T-cell (primary cell): ENCODE measurements at regions not wholly inside any gene's neighbourhood (a gene's known extent, or its start where the extent isn't known, plus 50 kb on each side); places are given as distances from the start of the nearest gene placed in this dataset.

Source experiments
- ATAC-seq, 4 experiments: fragments of 200-7000 bp in 3 of 4; fragments of 150-1000 bp in 1 of 4; cut with Tn5 transposase; replicated peaks in 1 of 4; 1 replicate in 3 of 4; 2 replicates in 1 of 4; pipeline ENCODE4 v1.10.0; 2021; ENCODE audit warnings: moderate library complexity in 3 of 4, mild to moderate bottlenecking in 2 of 4, moderate number of reproducible peaks in 1 of 4
- CTCF ChIA-PET, 2 donors: fragments of 300-600 bp; sonication (Branson Sonifier 250); formaldehyde crosslinking; loops; one replicate each; lab custom pipeline; 2022; ENCODE audit warnings: antibody characterized with exemption in 2 of 2; lab: Charles Lee
- POLR2A ChIA-PET, 2 donors: fragments of 300-600 bp; sonication (Branson Sonifier 250); formaldehyde crosslinking; loops; one replicate each; lab custom pipeline; 2022; ENCODE audit warnings: antibody characterized with exemption in 2 of 2; lab: Charles Lee
- DNase-seq, 35 experiments: peaks; one replicate each; pipeline versions ENCODE4 v3.0.0 to v3.0.0-alpha.2; 2013 to 2023
- H3K27ac ChIP-seq: one replicate; pipeline ENCODE4 v1.5.1; 2013; ENCODE audit warnings: low read length
- H3K27me3 ChIP-seq, 2 experiments: replicated peaks in 1 of 2; 1 replicate in 1 of 2; 2 replicates in 1 of 2; pipeline versions ENCODE4 v1.6.1 to v1.7.0; 2013; ENCODE audit warnings: low read length in 1 of 2, mixed read lengths in 1 of 2; ENCODE audit not compliant: control insufficient read depth in 2 of 2, insufficient read depth in 2 of 2; ENCODE audit errors: extremely low read depth in 1 of 2
- H3K36me3 ChIP-seq, 2 donors: 1 replicate in 1 of 2; 2 replicates in 1 of 2; pipeline versions ENCODE4 v1.6.1 to v1.7.0; 2013; ENCODE audit warnings: low read length in 1 of 2; ENCODE audit not compliant: control insufficient read depth in 2 of 2, insufficient read depth in 1 of 2; ENCODE audit errors: extremely low read depth in 1 of 2
- H3K4me1 ChIP-seq, 2 experiments: 1 replicate in 1 of 2; 2 replicates in 1 of 2; pipeline versions ENCODE4 v1.6.1 to v1.7.0; 2013; ENCODE audit warnings: low read length in 2 of 2, mixed read lengths in 1 of 2; ENCODE audit not compliant: insufficient read depth in 2 of 2, control insufficient read depth in 1 of 2; ENCODE audit errors: extremely low read depth in 1 of 2
- H3K4me3 ChIP-seq, 2 donors: 1 replicate in 1 of 2; 2 replicates in 1 of 2; pipeline versions ENCODE4 v1.5.1 to v1.7.0; 2013; ENCODE audit warnings: mild to moderate bottlenecking in 2 of 2, low read length in 1 of 2, moderate library complexity in 1 of 2; ENCODE audit not compliant: control insufficient read depth in 1 of 2; ENCODE audit errors: extremely low read depth in 1 of 2
- H3K9me3 ChIP-seq: 2 replicates; pipeline ENCODE4 v1.7.0; 2013
- H3K27ac Mint-ChIP-seq, 2 donors: one replicate each; pipeline ENCODE4 v1.8.0; 2020 to 2021; ENCODE audit warnings: mild to moderate bottlenecking in 2 of 2, mixed read lengths in 2 of 2
- H3K27me3 Mint-ChIP-seq, 2 donors: one replicate each; pipeline ENCODE4 v1.8.0; 2021 to 2022; ENCODE audit warnings: mixed read lengths in 2 of 2
- H3K36me3 Mint-ChIP-seq: one replicate; pipeline ENCODE4 v1.8.0; 2021; ENCODE audit warnings: mixed read lengths
- H3K4me1 Mint-ChIP-seq, 3 donors: one replicate each; pipeline ENCODE4 v1.8.0; 2020 to 2022; ENCODE audit warnings: mixed read lengths in 3 of 3, mild to moderate bottlenecking in 1 of 3
- H3K4me3 Mint-ChIP-seq, 3 donors: one replicate each; pipeline ENCODE4 v1.8.0; 2020 to 2022; ENCODE audit warnings: mild to moderate bottlenecking in 3 of 3, mixed read lengths in 3 of 3, moderate library complexity in 3 of 3
- H3K9me3 Mint-ChIP-seq, 3 donors: one replicate each; pipeline ENCODE4 v1.8.0; 2020 to 2022; ENCODE audit warnings: mixed read lengths in 3 of 3
- WGBS: methylation state at CpG from one replicate; pipeline ENCODE4 v1.1.5; 2013; ENCODE audit warnings: missing lambda C conversion rate; ENCODE audit not compliant: insufficient coverage; 5-methylcytosine and 5-hydroxymethylcytosine counted together

GRCh38 chr21:28437061-28437460 lies 555.6 kb downstream of the LTN1 start:
- WGBS: 83% methylated on average over 1 of the region's 2 CpGs

DNA sequence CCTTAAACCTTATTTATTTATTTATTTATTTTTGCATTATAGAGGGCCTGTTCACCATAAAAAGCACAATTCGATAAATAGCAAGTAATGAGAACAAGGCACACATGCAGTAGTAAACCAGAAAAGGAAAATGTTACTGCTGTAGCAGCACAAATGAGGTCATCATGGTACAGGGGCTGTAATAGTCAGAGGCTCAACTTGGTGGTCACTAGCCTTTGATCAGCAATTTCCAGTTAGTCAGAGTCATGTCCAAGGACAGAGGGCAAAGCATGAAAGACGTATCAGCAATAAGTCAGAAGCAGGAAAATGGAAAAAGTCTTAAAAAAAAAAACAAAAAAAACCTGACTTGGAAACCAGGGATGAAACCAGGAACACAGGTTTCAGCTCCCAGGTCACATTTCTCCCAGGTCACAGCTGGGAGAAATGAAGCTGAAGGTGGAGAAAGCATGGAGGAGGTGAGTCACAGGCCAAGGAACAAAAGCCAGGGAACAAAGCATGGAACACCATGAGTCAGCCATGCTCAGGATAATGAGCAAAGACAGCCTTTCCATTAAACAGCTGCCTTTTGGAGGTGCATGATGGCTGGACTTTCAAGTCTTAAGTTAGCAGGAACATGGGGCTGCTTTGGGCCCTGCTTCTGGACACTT lies 556.3 kb downstream of the LTN1 start:
- no peak overlapping the region for H3K27ac ChIP-seq
- H3K4me1 Mint-ChIP-seq: no peaks in the 10 kb centered on the region
- no peaks in the 10 kb centered on the region for H3K4me1 ChIP-seq
- H3K9me3 ChIP-seq: no peaks in the 10 kb centered on the region
- no peaks in the 10 kb centered on the region for H3K36me3 Mint-ChIP-seq
- ChIA-PET POLR2A (no interaction called here), CTCF (no interaction called here)
- no peaks in the 10 kb centered on the region for H3K27me3 ChIP-seq
- H3K4me3 ChIP-seq: no peak overlapping the region
- H3K27me3 Mint-ChIP-seq: peaks cover 0 to 1% of the 10 kb centered on the region in 2 donors
- no peaks in the 10 kb centered on the region for H3K36me3 ChIP-seq
- ATAC-seq: no peak
- H3K4me3 Mint-ChIP-seq: no peak overlapping the region
- WGBS: 50% methylated on average over 1 of the region's 2 CpGs
- DNase-seq: no peak
- no peak overlapping the region for H3K27ac Mint-ChIP-seq
- H3K9me3 Mint-ChIP-seq: no peaks in the 10 kb centered on the region

More at GRCh38 chr21:28437061-28437460, 555.6 kb downstream of the LTN1 start:
- CTCF ChIA-PET: no interaction called here
- H3K36me3 ChIP-seq: no peaks in the 10 kb centered on the region
- H3K27ac ChIP-seq: no peak overlapping the region
- ATAC-seq (no peak), DNase-seq (no peak)
- Mint-ChIP-seq H3K4me1 (no peaks in the 10 kb centered on the region), H3K36me3 (no peaks in the 10 kb centered on the region), H3K4me3 (no peak overlapping the region), H3K9me3 (no peaks in the 10 kb centered on the region), H3K27me3 (peaks cover 0 to 1% of the 10 kb centered on the region in 2 donors), H3K27ac (no peak overlapping the region)
- no peaks in the 10 kb centered on the region for H3K9me3 ChIP-seq
- H3K4me3 ChIP-seq: no peak overlapping the region
- POLR2A ChIA-PET: no interaction called here
- no peaks in the 10 kb centered on the region for H3K27me3 ChIP-seq
- no peaks in the 10 kb centered on the region for H3K4me1 ChIP-seq

DNA sequence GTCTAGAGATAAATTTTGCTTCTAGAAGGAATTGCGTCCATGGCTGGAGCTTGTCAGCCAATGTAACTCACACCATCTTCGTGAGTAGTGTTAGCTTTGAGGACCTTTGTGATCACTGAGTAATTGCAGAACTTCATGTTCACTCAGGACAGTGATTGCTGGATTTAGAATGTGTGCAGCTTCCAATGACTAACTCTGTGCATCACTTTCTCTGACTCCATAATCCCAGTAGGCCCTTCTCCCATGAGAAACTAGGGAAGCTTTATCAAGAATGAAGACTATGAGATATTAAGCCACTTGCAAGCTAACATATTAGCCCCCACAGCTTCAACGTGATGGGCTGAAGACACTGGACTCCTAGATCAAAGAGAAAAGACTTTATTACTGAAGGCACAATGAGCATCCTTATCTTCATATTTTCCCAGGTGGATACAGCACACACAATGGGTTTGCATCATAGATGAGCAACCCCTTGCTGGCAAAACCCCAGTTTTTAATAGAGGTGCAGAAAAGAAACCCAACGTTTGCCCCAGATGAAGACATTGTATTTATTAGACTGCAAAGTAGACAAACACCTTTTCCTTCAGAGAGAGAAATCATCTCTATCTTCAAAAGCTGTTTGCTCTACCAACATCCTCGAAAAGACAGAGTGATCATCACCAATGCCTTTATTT lies 561.0 kb downstream of the LTN1 start:
- H3K27ac Mint-ChIP-seq: no peak overlapping the region
- DNase-seq (no peak), ATAC-seq (no peak)
- H3K9me3 Mint-ChIP-seq: no peaks in the 10 kb centered on the region
- no peaks in the 10 kb centered on the region for H3K27me3 ChIP-seq
- H3K36me3 ChIP-seq: no peaks in the 10 kb centered on the region
- no peaks in the 10 kb centered on the region for H3K4me1 Mint-ChIP-seq
- no peak overlapping the region for H3K4me3 Mint-ChIP-seq
- H3K27ac ChIP-seq: no peak overlapping the region
- no peaks in the 10 kb centered on the region for H3K4me1 ChIP-seq
- no peaks in the 10 kb centered on the region for H3K9me3 ChIP-seq
- whole genome bisulfite sequencing: 51% methylated on average over 3 of the region's 5 CpGs
- ChIA-PET CTCF (no interaction called here), POLR2A (no interaction called here)
- no peaks in the 10 kb centered on the region for H3K36me3 Mint-ChIP-seq
- no peak overlapping the region for H3K4me3 ChIP-seq
- peaks cover 0 to 1% of the 10 kb centered on the region in 2 donors for H3K27me3 Mint-ChIP-seq

DNA sequence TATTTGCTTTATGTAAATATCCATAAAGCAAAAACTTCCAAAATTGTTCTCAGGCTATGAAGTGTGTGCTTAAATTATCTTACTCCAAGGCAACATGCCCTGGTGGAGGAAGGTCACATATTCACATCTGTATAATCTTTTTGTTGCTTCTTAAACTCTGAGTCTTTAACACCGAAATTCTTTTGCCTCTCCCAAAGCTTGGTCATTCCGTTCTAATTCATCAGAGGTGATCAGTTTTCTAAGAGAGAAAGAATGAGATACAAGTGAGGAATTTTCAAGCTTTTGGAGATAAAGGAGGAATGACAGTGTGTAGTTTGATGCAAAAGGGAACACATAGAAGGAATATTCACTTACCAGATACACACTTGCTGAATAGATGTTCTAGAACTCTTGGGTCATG lies 561.7 kb downstream of the LTN1 start:
- DNase-seq: no peak
- Histone ChIP-seq H3K36me3 (no peaks in the 10 kb centered on the region), H3K27me3 (no peaks in the 10 kb centered on the region), H3K4me1 (no peaks in the 10 kb centered on the region), H3K9me3 (no peaks in the 10 kb centered on the region), H3K4me3 (no peak overlapping the region), H3K27ac (no peak overlapping the region)
- Mint-ChIP-seq H3K4me1 (no peaks in the 10 kb centered on the region), H3K4me3 (no peak overlapping the region), H3K36me3 (no peaks in the 10 kb centered on the region), H3K27me3 (peaks cover 0 to 1% of the 10 kb centered on the region in 2 donors), H3K27ac (no peak overlapping the region), H3K9me3 (no peaks in the 10 kb centered on the region)
- ATAC-seq: no peak
- CTCF ChIA-PET: no interaction called here
- POLR2A ChIA-PET: no interaction called here
- WGBS: no CpG with 5 or more reads among the region's 2 CpGs

- H3K4me3 Mint-ChIP-seq: no peak overlapping the region
- Histone ChIP-seq H3K4me3 (no peak overlapping the region), H3K9me3 (no peaks in the 10 kb centered on the region), H3K27me3 (no peaks in the 10 kb centered on the region), H3K36me3 (no peaks in the 10 kb centered on the region), H3K27ac (no peak overlapping the region), H3K4me1 (no peaks in the 10 kb centered on the region)
- ChIA-PET POLR2A (no interaction called here), CTCF (no interaction called here)
- DNase-seq: no peak
- WGBS: no CpG with 5 or more reads among the region's 2 CpGs
- ATAC-seq: no peak
- H3K9me3 Mint-ChIP-seq: no peaks in the 10 kb centered on the region
- no peak overlapping the region for H3K27ac Mint-ChIP-seq
- peaks cover 0 to 1% of the 10 kb centered on the region in 2 donors for H3K27me3 Mint-ChIP-seq
- H3K36me3 Mint-ChIP-seq: no peaks in the 10 kb centered on the region
- peaks cover 0 to under 1% (median 0%) of the 10 kb centered on the region in 3 donors for H3K4me1 Mint-ChIP-seq
Measured at GRCh38 chr21:28429161-28429560, 563.5 kb downstream of the LTN1 start.

GRCh38 chr21:28427394-28428022 lies 565.2 kb downstream of the LTN1 start:
- H3K27me3 Mint-ChIP-seq: peaks cover 0 to under 1% of the 10 kb centered on the region in 2 donors
- no CpG with 5 or more reads among the region's 1 CpG for WGBS
- peaks cover 0 to 3% (median 0%) of the 10 kb centered on the region in 3 donors for H3K4me1 Mint-ChIP-seq
- ChIA-PET CTCF (no interaction called here), POLR2A (no interaction called here)
- Histone ChIP-seq H3K36me3 (no peaks in the 10 kb centered on the region), H3K9me3 (no peaks in the 10 kb centered on the region), H3K27me3 (no peaks in the 10 kb centered on the region), H3K27ac (no peak overlapping the region), H3K4me3 (no peak overlapping the region), H3K4me1 (no peaks in the 10 kb centered on the region)
- no peak for DNase-seq
- no peak for ATAC-seq
- no peaks in the 10 kb centered on the region for H3K36me3 Mint-ChIP-seq
- no peak overlapping the region for H3K4me3 Mint-ChIP-seq
- no peaks in the 10 kb centered on the region for H3K9me3 Mint-ChIP-seq
- no peak overlapping the region for H3K27ac Mint-ChIP-seq
